Osteocyte (in vitro differentiated cells): ENCODE measurements at regions not wholly inside any gene's neighbourhood (a gene's known extent, or its start where the extent isn't known, plus 50 kb on each side); places are given as distances from the start of the nearest gene placed in this dataset.

Experiments
- DNase-seq: peaks from one replicate; pipeline ENCODE4 v3.0.0; 2021; ENCODE audit warnings: mixed read lengths; ENCODE audit not compliant: unreplicated experiment; ENCODE audit errors: extremely low spot score
- H3K27ac Mint-ChIP-seq: one replicate; pipeline ENCODE4 v1.8.0; 2021; ENCODE audit warnings: mild to moderate bottlenecking, mixed read lengths; ENCODE audit not compliant: unreplicated experiment
- H3K27me3 Mint-ChIP-seq: one replicate; pipeline ENCODE4 v1.8.0; 2021; ENCODE audit warnings: mixed read lengths; ENCODE audit not compliant: unreplicated experiment
- H3K36me3 Mint-ChIP-seq: one replicate; pipeline ENCODE4 v1.8.0; 2021; ENCODE audit warnings: mixed read lengths; ENCODE audit not compliant: unreplicated experiment
- H3K4me1 Mint-ChIP-seq: one replicate; pipeline ENCODE4 v1.8.0; 2021; ENCODE audit warnings: mixed read lengths; ENCODE audit not compliant: unreplicated experiment
- H3K4me3 Mint-ChIP-seq: one replicate; pipeline ENCODE4 v1.8.0; 2021; ENCODE audit warnings: mild to moderate bottlenecking, moderate library complexity, mixed read lengths; ENCODE audit not compliant: unreplicated experiment
- H3K9me3 Mint-ChIP-seq: one replicate; pipeline ENCODE4 v1.8.0; 2021; ENCODE audit warnings: mixed read lengths; ENCODE audit not compliant: unreplicated experiment
- TF ChIP-seq, protein P1 (sequence below): fragments of 200-600 bp; sonication (generic); IDR thresholded peaks from 2 replicates; pipeline ENCODE4 v1.5.0; 2021; ENCODE audit warnings: antibody characterized with exemption, mild to moderate bottlenecking, moderate library complexity

DNA sequence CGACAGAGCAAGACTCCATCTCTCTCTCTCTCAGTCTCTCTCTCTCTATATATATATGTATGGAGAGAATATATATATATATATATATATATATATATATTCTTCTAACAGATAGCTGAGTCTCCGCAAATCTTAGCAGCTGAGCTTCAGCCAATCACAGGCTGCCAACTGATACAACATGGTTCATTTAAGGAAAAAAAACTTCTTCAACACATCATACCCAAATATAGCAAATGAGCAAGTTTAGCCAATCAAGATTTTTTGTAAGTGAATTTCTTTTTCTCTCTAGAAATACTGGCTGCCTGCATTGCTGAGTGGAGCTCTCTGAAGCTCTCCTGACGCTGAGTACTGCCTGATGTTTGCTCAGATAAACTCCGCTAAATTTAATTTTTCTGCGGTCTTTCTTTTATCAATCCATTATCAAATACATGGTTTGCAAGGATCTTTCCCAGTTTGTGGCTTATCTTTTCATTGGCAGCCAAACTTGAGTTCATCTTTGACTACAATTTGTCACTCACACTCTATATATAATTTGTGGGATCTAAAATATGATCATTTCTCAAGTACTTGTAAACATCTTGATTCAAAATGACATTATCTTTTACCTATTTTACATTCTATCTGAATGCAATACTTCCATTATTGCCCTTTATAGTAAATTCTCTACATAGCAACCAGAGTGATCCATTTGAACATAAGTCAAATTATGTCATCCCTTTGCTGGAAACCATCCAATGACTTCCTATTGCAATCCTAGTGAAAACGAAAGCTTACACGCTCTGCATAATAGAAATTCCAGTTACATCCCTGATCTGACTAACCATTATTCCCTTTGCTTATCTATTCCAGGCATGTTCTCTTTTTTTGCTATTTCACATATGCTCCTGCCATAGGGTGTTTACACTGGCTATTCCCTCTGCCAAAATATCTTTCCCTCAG, 2131.7 kb downstream of the MRPL39 start:
- DNase-seq: no peak
- no peaks in the 10 kb centered on the region for H3K4me1 Mint-ChIP-seq
- no peaks in the 10 kb centered on the region for H3K36me3 Mint-ChIP-seq
- TF ChIP-seq, protein P1, sequence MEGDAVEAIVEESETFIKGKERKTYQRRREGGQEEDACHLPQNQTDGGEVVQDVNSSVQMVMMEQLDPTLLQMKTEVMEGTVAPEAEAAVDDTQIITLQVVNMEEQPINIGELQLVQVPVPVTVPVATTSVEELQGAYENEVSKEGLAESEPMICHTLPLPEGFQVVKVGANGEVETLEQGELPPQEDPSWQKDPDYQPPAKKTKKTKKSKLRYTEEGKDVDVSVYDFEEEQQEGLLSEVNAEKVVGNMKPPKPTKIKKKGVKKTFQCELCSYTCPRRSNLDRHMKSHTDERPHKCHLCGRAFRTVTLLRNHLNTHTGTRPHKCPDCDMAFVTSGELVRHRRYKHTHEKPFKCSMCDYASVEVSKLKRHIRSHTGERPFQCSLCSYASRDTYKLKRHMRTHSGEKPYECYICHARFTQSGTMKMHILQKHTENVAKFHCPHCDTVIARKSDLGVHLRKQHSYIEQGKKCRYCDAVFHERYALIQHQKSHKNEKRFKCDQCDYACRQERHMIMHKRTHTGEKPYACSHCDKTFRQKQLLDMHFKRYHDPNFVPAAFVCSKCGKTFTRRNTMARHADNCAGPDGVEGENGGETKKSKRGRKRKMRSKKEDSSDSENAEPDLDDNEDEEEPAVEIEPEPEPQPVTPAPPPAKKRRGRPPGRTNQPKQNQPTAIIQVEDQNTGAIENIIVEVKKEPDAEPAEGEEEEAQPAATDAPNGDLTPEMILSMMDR: no peak
- no peak overlapping the region for H3K27ac Mint-ChIP-seq
- peaks cover 19% of the 10 kb centered on the region for H3K9me3 Mint-ChIP-seq
- H3K4me3 Mint-ChIP-seq: no peak overlapping the region
- H3K27me3 Mint-ChIP-seq: no peaks in the 10 kb centered on the region

DNA sequence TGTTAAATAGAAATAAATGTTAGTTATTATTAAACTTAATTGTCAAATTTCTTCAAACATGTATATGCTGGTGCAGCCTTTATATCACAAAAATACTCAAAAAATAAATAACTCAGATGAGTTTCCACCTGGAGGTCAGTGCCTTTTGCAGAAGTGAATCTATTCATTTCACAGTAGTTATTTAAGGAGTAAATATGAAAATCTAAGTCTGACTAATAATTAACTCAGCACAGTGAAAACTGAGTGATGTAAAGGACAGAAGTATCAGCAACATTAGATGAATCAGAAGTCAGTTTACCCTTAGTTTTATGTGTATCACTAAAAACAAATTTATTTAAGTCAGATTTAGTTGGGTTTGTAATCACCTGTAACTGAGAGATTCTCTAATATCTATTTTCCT, 2135.4 kb downstream of the MRPL39 start:
- DNase-seq: no peak
- Mint-ChIP-seq H3K9me3 (peaks cover 13% of the 10 kb centered on the region), H3K36me3 (no peaks in the 10 kb centered on the region), H3K4me3 (no peak overlapping the region), H3K27me3 (no peaks in the 10 kb centered on the region), H3K27ac (no peak overlapping the region), H3K4me1 (no peaks in the 10 kb centered on the region)
- TF ChIP-seq, protein P1: no peak

GRCh38 chr21:23463365-23463764, 2143.9 kb downstream of the MRPL39 start:
- TF ChIP-seq, protein P1: no peak
- Mint-ChIP-seq H3K27ac (no peak overlapping the region), H3K4me1 (no peaks in the 10 kb centered on the region), H3K9me3 (peaks cover 28% of the 10 kb centered on the region), H3K4me3 (no peak overlapping the region), H3K27me3 (no peaks in the 10 kb centered on the region), H3K36me3 (no peaks in the 10 kb centered on the region)
- DNase-seq: no peak

DNA sequence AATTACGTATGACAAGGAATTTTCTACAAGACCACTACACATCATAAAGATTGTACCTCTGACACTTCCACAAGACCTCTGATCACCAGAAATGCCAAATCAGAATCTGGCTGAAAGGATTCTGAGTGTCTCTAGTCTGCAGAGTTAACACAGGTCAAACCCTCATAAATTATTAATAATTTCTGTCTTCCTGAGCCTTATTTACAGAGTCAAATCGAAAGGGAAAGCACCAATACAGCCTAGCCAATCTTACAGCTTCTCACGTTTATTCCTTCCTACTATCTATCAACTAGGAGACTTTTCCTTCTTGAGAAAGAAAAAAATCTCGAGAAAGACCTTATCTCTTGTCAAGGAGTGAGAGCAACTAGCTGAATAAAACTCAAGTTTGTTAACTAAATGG, 2151.6 kb downstream of the MRPL39 start:
- no peak overlapping the region for H3K27ac Mint-ChIP-seq
- no peaks in the 10 kb centered on the region for H3K4me1 Mint-ChIP-seq
- DNase-seq: no peak
- H3K9me3 Mint-ChIP-seq: peaks cover 25% of the 10 kb centered on the region
- TF ChIP-seq, protein P1: no peak
- no peak overlapping the region for H3K4me3 Mint-ChIP-seq
- H3K27me3 Mint-ChIP-seq: no peaks in the 10 kb centered on the region
- no peaks in the 10 kb centered on the region for H3K36me3 Mint-ChIP-seq

- no peak for DNase-seq
- H3K27ac Mint-ChIP-seq: no peak overlapping the region
- no peaks in the 10 kb centered on the region for H3K27me3 Mint-ChIP-seq
- TF ChIP-seq, protein P1: peak; percentile 33
- H3K4me1 Mint-ChIP-seq: no peaks in the 10 kb centered on the region
- H3K9me3 Mint-ChIP-seq: peaks cover 19% of the 10 kb centered on the region
- no peak overlapping the region for H3K4me3 Mint-ChIP-seq
- no peaks in the 10 kb centered on the region for H3K36me3 Mint-ChIP-seq
Observed at GRCh38 chr21:23452384-23453083, 2154.7 kb downstream of the MRPL39 start.
